ENCODE measurements at regions not wholly inside any gene's neighbourhood (a gene's known extent, or its start where the extent isn't known, plus 50 kb on each side); places are given as distances from the start of the nearest gene placed in this dataset.
"Not testable (repeated sequence)": the region's sequence is repeated elsewhere in the genome, so short reads cannot be mapped to it uniquely, and the experiment has no call there.

- WGBS, 2 donors (ENCODE audit: low coverage in 1 of 2), result 25 to 38% methylated on average over 1 of the region's 1 CpG
- no peaks in the 10 kb centered on the region for H3K9me3 ChIP-seq
- H3K4me1 ChIP-seq, result no peaks in the 10 kb centered on the region
- no peak overlapping the region for H3K27ac ChIP-seq
- H3K4me3 ChIP-seq, result no peak overlapping the region
- ATAC-seq, result no peak
- TF ChIP-seq EP300 (IDR thresholded peaks at IDR 0.05) (no peak), POLR2A (IDR thresholded peaks at IDR 0.05) (no peak), CTCF (IDR thresholded peaks at IDR 0.05) (no peak), POLR2AphosphoS5 (IDR thresholded peaks at IDR 0.05) (no peak)
- no peaks in the 10 kb centered on the region for H3K27me3 ChIP-seq
- no peaks in the 10 kb centered on the region for H3K36me3 ChIP-seq
Measured at GRCh38 chr12:71385155-71385554, 54.4 kb upstream of the LGR5 start.

- ATAC-seq, result not testable (repeated sequence)
Measured at GRCh38 chr12:71376711-71377355, 62.8 kb upstream of the LGR5 start.

GRCh38 chr12:71371122-71371521 lies 68.5 kb upstream of the LGR5 start:
- WGBS, 2 donors (ENCODE audit: low coverage in 1 of 2), result 51 to 64% methylated on average over 2 of the region's 2 CpGs
- Histone ChIP-seq H3K4me3 (no peak overlapping the region), H3K4me1 (no peaks in the 10 kb centered on the region), H3K36me3 (no peaks in the 10 kb centered on the region), H3K9me3 (no peaks in the 10 kb centered on the region), H3K27ac (no peak overlapping the region), H3K27me3 (no peaks in the 10 kb centered on the region)
- ATAC-seq, result no peak
- TF ChIP-seq EP300 (IDR thresholded peaks at IDR 0.05), result no peak
- no peak for TF ChIP-seq POLR2A (IDR thresholded peaks at IDR 0.05)
- TF ChIP-seq CTCF (IDR thresholded peaks at IDR 0.05), result no peak
- TF ChIP-seq POLR2AphosphoS5 (IDR thresholded peaks at IDR 0.05), result no peak

More at GRCh38 chr12:71376711-71377355, 62.8 kb upstream of the LGR5 start:
- not testable (repeated sequence) for H3K27ac ChIP-seq, H3K4me1 ChIP-seq, H3K36me3 ChIP-seq, H3K27me3 ChIP-seq, H3K4me3 ChIP-seq, H3K9me3 ChIP-seq
- WGBS, 2 donors (ENCODE audit: low coverage in 1 of 2), result 96% methylated on average over 8 of the region's 45 CpGs; no CpG with 5 or more reads in 1 of the 2 donors

GRCh38 chr12:71360013-71360412 lies 79.6 kb upstream of the LGR5 start:
- no peak for ATAC-seq
- Histone ChIP-seq H3K27me3 (no peaks in the 10 kb centered on the region), H3K4me3 (no peak overlapping the region), H3K4me1 (no peaks in the 10 kb centered on the region), H3K9me3 (peaks cover 0 to 22% (median 0%) of the 10 kb centered on the region in 3 donors), H3K27ac (no peak overlapping the region), H3K36me3 (no peaks in the 10 kb centered on the region)
- TF ChIP-seq EP300 (IDR thresholded peaks at IDR 0.05) (no peak), POLR2AphosphoS5 (IDR thresholded peaks at IDR 0.05) (no peak), POLR2A (IDR thresholded peaks at IDR 0.05) (no peak), CTCF (IDR thresholded peaks at IDR 0.05) (no peak)
- WGBS, 2 donors (ENCODE audit: low coverage in 1 of 2), result 64 to 67% methylated on average over 1 of the region's 1 CpG

GRCh38 chr12:71356569-71356968 lies 83.0 kb upstream of the LGR5 start:
- Histone ChIP-seq H3K27ac (no peak overlapping the region), H3K9me3 (peaks cover 0 to 19% (median 0%) of the 10 kb centered on the region in 3 donors), H3K27me3 (no peaks in the 10 kb centered on the region), H3K4me3 (no peak overlapping the region), H3K36me3 (no peaks in the 10 kb centered on the region), H3K4me1 (no peaks in the 10 kb centered on the region)
- no peak for ATAC-seq
- WGBS, 2 donors (ENCODE audit: low coverage in 1 of 2), result 0% methylated on average over 1 of the region's 1 CpG
- TF ChIP-seq CTCF (IDR thresholded peaks at IDR 0.05) (no peak), POLR2AphosphoS5 (IDR thresholded peaks at IDR 0.05) (no peak), EP300 (IDR thresholded peaks at IDR 0.05) (no peak), POLR2A (IDR thresholded peaks at IDR 0.05) (no peak)

All from gastroesophageal sphincter (tissue), 4 donors.